GM23248 (cell line): ENCODE measurements at regions not wholly inside any gene's neighbourhood (a gene's known extent, or its start where the extent isn't known, plus 50 kb on each side); places are given as distances from the start of the nearest gene placed in this dataset.
"Not testable (repeated sequence)": the region's sequence is repeated elsewhere in the genome, so short reads cannot be mapped to it uniquely, and the experiment has no call there.

Experiments
- DNase-seq: peaks from one replicate; pipeline ENCODE4 v3.0.0-alpha.2; 2015
- H2AFZ ChIP-seq: fragments of 200-600 bp; sonication (generic); 2 replicates; pipeline ENCODE4 v1.6.1; 2016; ENCODE audit warnings: antibody characterized with exemption
- H3F3A ChIP-seq: fragments of 200-600 bp; sonication (generic); 2 replicates; pipeline ENCODE4 v1.6.1; 2016; ENCODE audit warnings: mild to moderate bottlenecking, antibody characterized with exemption, mixed run types; ENCODE audit not compliant: insufficient read depth
- H3K27ac ChIP-seq: fragments of 200-600 bp; sonication (generic); 2 replicates; pipeline ENCODE4 v1.5.1; 2016; ENCODE audit warnings: mild to moderate bottlenecking
- H3K27me3 ChIP-seq: fragments of 200-600 bp; sonication (generic); replicated peaks from 2 replicates; pipeline ENCODE4 v1.6.1; 2016; ENCODE audit warnings: mild to moderate bottlenecking; ENCODE audit not compliant: insufficient read depth
- H3K36me3 ChIP-seq: fragments of 200-600 bp; sonication (generic); 2 replicates; pipeline ENCODE4 v1.6.1; 2016; ENCODE audit warnings: low read depth, mild to moderate bottlenecking
- H3K4me1 ChIP-seq: fragments of 200-600 bp; sonication (generic); 2 replicates; pipeline ENCODE4 v1.6.1; 2016; ENCODE audit warnings: mild to moderate bottlenecking; ENCODE audit not compliant: insufficient read depth
- H3K4me2 ChIP-seq: fragments of 200-600 bp; sonication (generic); one replicate; pipeline ENCODE4 v1.6.1; 2016; ENCODE audit warnings: mild to moderate bottlenecking; ENCODE audit not compliant: unreplicated experiment
- H3K4me3 ChIP-seq: fragments of 200-600 bp; sonication (generic); 2 replicates; pipeline ENCODE4 v1.5.1; 2016; ENCODE audit warnings: mild to moderate bottlenecking
- H3K79me2 ChIP-seq: fragments of 200-600 bp; sonication (generic); 2 replicates; pipeline ENCODE4 v1.6.1; 2016; ENCODE audit warnings: mild to moderate bottlenecking; ENCODE audit not compliant: insufficient read depth
- H3K9ac ChIP-seq: fragments of 200-600 bp; sonication (generic); 2 replicates; pipeline ENCODE4 v1.6.1; 2016; ENCODE audit warnings: mild to moderate bottlenecking
- H3K9me2 ChIP-seq: fragments of 200-600 bp; sonication (generic); 2 replicates; pipeline ENCODE4 v1.6.1; 2016; ENCODE audit warnings: mixed run types, mild to moderate bottlenecking, moderate library complexity; ENCODE audit not compliant: insufficient read depth
- H3K9me3 ChIP-seq: fragments of 200-600 bp; sonication (generic); one replicate; pipeline ENCODE4 v1.6.1; 2017; ENCODE audit warnings: low read depth
- H4K20me1 ChIP-seq: fragments of 200-600 bp; sonication (generic); 2 replicates; pipeline ENCODE4 v1.6.0; 2016; ENCODE audit not compliant: insufficient read depth
- EZH2 ChIP-seq: fragments of 200-600 bp; sonication (generic); IDR thresholded peaks from 2 replicates; pipeline ENCODE4 v1.6.1; 2018; ENCODE audit warnings: antibody characterized with exemption, mild to moderate bottlenecking; ENCODE audit not compliant: insufficient read depth, poor library complexity, severe bottlenecking
- EZH2phosphoT487 ChIP-seq: fragments of 200-600 bp; sonication (generic); IDR thresholded peaks from 2 replicates; pipeline ENCODE4 v1.6.1; 2018; ENCODE audit warnings: antibody characterized with exemption, moderate library complexity, mild to moderate bottlenecking, low read depth; ENCODE audit not compliant: insufficient read depth
- WGBS, 2 experiments: methylation state at CpG; one replicate each; pipeline ENCODE4 v1.1.6; 2015 to 2017; ENCODE audit warnings: low lambda C conversion rate in 2 of 2, low coverage in 1 of 2; ENCODE audit errors: missing lambda C conversion rate in 2 of 2; 5-methylcytosine and 5-hydroxymethylcytosine counted together
- in situ Hi-C: fragments of 300-500 bp; cut with MboI; formaldehyde crosslinking; loops from 2 replicates; pipeline ENCODE4 v1.15.0; 2020

DNA sequence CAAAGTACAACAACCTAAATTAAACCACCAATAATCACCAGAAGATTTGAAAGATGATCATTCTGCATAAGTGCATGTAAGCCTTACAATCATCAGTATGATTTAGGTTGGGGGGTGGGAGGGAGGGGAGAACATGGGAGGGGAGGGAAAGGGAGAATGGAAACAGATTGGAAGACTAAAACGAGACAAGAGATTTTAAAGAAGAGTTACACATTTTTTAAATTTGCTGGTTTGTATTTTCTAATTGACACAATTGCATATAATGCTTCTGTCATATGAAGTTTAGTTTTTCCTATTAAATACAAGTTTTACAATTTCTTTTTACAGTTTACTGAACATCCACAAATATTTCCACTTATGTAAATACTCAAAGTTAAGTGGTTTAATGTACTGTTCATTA, 2118.9 kb downstream of the PCDH9 start:
- Histone ChIP-seq H3K4me3 (no peak overlapping the region), H3K27me3 (no peaks in the 10 kb centered on the region), H3K4me2 (no peak overlapping the region), H3K79me2 (no peaks in the 10 kb centered on the region), H3K9me3 (no peaks in the 10 kb centered on the region), H2AFZ (no peak overlapping the region), H4K20me1 (no peaks in the 10 kb centered on the region), H3K27ac (no peak overlapping the region), H3K4me1 (no peaks in the 10 kb centered on the region), H3K36me3 (no peaks in the 10 kb centered on the region), H3K9me2 (no peaks in the 10 kb centered on the region), H3K9ac (no peak overlapping the region), H3F3A (no peaks in the 10 kb centered on the region)
- TF ChIP-seq EZH2 (no peak), EZH2phosphoT487 (no peak)
- no peak for DNase-seq
- WGBS, 2 experiments, result 3 to 17% methylated on average over 1 of the region's 1 CpG
- in situ Hi-C loops, result no loop called here

GRCh38 chr13:65104436-65104835, 2125.7 kb downstream of the PCDH9 start:
- H3K9ac ChIP-seq, H4K20me1 ChIP-seq, DNase-seq, H3K27me3 ChIP-seq, H3K36me3 ChIP-seq, H2AFZ ChIP-seq, H3K79me2 ChIP-seq, H3K27ac ChIP-seq, H3K4me2 ChIP-seq, H3K4me1 ChIP-seq, H3F3A ChIP-seq, H3K9me2 ChIP-seq, in situ Hi-C loops, H3K4me3 ChIP-seq, H3K9me3 ChIP-seq: not testable (repeated sequence)
- WGBS, 2 experiments, result 33 to 39% methylated on average over 3 of the region's 3 CpGs

- Histone ChIP-seq H2AFZ (no peak overlapping the region), H3K27me3 (no peaks in the 10 kb centered on the region), H3F3A (no peaks in the 10 kb centered on the region), H4K20me1 (no peaks in the 10 kb centered on the region; the same call in 1 of the 2 replicates), H3K4me2 (no peak overlapping the region), H3K9me3 (no peaks in the 10 kb centered on the region), H3K27ac (no peak overlapping the region), H3K79me2 (no peaks in the 10 kb centered on the region), H3K4me1 (no peaks in the 10 kb centered on the region), H3K4me3 (no peak overlapping the region), H3K9ac (no peak overlapping the region), H3K9me2 (no peaks in the 10 kb centered on the region), H3K36me3 (no peaks in the 10 kb centered on the region)
- in situ Hi-C loops, result no loop called here
- no peak for DNase-seq
- no peak for TF ChIP-seq EZH2phosphoT487
- WGBS, 2 experiments, result 6% methylated on average over 1 of the region's 1 CpG
Measured at GRCh38 chr13:65103351-65103750, 2126.8 kb downstream of the PCDH9 start.

- no peak overlapping the region for H3K27ac ChIP-seq
- H3K9me2 ChIP-seq, result no peaks in the 10 kb centered on the region
- WGBS, 2 experiments, result 2% methylated on average over 9 of the region's 9 CpGs
- DNase-seq, result no peak
- no peak for TF ChIP-seq EZH2
- no peak for TF ChIP-seq EZH2phosphoT487
- no peaks in the 10 kb centered on the region for H3K79me2 ChIP-seq
- H2AFZ ChIP-seq, result no peak overlapping the region
- H3K9me3 ChIP-seq, result no peaks in the 10 kb centered on the region
- H4K20me1 ChIP-seq, result no peaks in the 10 kb centered on the region
- in situ Hi-C loops, result no loop called here
- no peaks in the 10 kb centered on the region for H3F3A ChIP-seq
- H3K9ac ChIP-seq, result no peak overlapping the region
- H3K27me3 ChIP-seq, result no peaks in the 10 kb centered on the region
- H3K4me1 ChIP-seq, result no peaks in the 10 kb centered on the region
- no peaks in the 10 kb centered on the region for H3K36me3 ChIP-seq
- no peak overlapping the region for H3K4me2 ChIP-seq
- no peak overlapping the region for H3K4me3 ChIP-seq
Measured at GRCh38 chr13:65095161-65096082, 2134.7 kb downstream of the PCDH9 start.
